HG03108 (cell line): ENCODE measurements at regions not wholly inside any gene's neighbourhood (a gene's known extent, or its start where the extent isn't known, plus 50 kb on each side); places are given as distances from the start of the nearest gene placed in this dataset.
A peak's percentile ranks its signal among the peaks of the same experiment; 100 is the strongest.
"Not testable (repeated sequence)": the region's sequence is repeated elsewhere in the genome, so short reads cannot be mapped to it uniquely, and the experiment has no call there.

Experiments used
- ATAC-seq: cut with Tn5 transposase; IDR thresholded peaks from one replicate; pipeline ENCODE4 v1.9.1; 2021; ENCODE audit warnings: moderate library complexity; ENCODE audit not compliant: unreplicated experiment

DNA sequence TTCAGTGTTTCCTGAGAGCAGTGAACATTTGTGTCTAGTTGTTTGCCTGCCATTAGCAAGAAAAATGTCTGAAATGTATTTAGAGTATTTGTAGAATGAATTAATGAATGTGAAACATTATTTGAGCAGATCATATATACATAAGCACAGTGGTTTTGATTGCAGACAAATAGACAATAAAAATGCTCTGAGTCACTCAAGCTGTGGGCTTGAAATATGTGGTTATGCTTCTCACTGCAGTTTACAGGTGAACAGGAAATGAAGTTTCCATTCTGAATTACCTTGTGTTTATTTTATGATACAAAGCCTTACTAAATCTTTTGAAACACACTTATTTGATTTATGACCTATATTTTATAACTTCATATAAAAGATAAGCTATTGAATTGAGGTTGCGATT lies 827.7 kb downstream of the TMTC2 start:
- no peak for ATAC-seq

DNA sequence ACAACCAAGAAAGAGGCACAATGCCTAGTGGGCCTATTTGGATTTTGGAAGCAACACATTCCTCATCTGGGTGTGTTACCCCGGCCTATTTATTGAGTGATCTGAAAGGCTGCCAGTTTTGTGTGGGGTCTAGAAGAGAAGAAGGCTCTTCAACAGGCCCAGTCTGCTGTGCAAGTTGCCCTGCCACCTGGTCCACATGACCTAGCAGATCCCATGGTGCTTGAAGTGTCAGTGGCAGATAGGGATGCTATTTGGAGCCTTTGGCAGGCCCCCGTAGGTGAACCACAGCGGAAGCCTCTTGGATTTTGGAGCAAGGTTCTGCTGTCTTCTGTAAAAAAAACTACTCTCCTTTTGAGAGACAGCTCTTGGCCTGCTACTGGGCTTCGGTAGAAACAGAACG lies 820.1 kb downstream of the TMTC2 start:
- ATAC-seq, result no peak

DNA sequence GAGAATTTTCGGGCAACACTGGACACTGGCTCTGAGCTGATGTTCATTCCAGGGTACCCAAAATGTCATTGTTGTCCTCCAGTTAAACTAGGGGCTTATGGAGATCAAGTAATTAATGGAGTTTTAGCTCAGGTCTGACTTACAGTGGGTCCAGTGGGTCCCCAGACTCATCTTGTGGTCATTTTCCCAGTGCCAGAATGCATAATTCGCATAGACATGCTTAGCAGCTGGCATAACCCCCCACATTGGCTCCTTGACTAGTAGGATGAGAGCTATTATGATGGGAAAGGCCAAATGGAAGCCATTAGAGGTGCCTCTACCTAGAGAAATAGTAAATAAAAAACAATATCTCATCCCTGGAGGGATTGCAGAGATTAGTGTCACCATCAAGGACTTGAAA lies 818.9 kb downstream of the TMTC2 start:
- ATAC-seq, result no peak

DNA sequence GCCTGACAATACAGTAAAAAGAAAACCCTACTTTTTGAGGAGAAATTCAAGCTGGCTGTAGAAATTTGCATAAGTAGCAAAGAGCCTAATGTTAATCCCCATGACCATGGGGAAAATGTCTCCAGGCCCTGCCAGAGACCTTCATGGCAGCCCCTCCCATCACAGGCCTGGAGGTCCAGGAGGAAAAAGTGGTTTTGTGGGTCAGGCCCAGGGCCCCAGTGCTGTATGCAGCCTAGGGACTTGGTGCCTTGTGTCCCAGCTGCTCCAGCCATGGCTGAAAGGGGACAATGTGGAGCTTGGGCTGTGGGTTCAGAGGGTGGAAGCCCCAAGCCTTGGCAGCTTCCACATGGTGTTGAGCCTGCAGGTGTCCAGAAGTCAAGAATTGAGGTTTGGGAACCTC lies 813.2 kb downstream of the TMTC2 start:
- not testable (repeated sequence) for ATAC-seq

DNA sequence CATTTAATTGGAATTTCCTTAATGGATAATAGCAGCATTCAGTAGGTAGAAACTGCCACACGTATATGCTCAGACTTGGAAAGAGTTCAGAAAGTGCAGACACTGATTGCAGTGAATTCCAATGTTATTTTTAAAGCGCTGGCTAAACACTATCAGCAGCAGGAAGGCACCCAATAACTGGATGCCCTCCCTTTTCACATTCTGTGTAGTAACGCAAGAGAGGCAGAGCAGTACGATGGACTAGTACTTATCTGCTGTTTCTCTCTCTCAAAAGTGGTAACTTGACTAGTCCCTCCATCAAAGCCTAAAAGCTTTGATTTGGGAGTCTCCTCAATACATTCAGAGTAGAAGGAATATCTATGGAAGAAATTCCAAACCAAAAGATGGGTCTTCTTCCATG lies 791.0 kb downstream of the TMTC2 start:
- ATAC-seq, result no peak

DNA sequence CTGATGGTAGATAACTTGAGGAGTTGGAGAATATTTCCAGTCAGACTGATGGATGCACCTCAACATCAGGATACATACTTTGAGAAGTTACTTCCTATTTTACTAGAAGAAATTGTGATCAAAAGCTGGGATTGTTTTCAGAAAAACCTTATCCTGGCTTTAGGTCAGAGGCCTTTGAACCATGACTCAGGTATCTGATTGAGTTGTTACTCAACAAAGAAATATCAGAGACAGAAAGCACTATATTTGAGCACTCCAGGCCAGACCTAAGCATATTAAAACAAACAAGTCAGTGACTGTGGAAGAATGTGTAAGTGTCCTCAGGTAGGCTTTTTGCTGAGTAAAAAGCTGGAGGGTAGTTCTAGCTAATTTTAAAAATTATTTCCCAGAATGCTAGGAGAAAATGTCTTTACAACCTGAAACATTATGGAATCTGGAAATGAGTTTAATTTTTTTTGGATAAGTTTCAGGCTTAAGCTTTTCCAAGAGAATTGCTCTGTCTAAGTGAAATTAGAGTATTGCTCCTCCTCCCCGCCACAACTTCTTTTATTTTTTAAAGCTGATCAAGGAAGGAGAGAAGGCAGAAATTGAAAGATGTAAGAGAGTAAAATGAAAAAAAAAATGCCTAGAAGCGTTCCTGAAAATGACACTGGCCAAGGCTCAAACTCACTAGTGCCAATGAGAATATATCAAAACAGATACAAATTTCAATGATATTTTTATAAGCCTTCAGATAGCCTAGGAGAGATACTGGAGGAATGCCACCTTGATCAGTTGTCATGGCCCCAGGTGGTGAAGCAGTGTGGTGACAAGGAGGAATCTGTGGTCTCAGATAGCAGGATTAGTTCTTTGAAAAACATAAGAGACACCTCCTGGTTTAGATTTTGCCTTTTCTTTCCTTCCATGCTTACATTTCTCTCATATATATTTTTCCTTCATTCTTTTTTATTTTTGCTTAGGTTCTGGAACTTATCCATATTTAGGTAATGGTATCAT lies 790.3 kb downstream of the TMTC2 start:
- no peak for ATAC-seq

DNA sequence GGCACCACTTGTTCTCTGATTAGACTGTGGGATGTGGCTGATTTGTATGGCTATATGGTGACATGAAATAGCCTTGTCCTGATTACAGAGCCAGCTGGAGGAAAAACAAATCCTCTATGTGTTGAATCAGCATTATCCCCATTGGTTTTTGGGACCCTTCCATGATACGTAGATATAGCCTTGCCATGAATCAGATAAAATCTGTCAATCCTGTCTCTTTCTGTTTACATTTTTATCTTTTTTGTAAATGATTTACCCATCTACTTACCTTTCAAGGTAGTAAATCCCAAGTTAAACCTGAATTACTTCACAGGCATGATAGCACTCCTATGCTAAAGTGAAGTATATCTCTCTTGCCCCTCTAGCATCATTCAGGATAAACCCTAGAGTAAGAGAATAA lies 789.3 kb downstream of the TMTC2 start:
- no peak for ATAC-seq

DNA sequence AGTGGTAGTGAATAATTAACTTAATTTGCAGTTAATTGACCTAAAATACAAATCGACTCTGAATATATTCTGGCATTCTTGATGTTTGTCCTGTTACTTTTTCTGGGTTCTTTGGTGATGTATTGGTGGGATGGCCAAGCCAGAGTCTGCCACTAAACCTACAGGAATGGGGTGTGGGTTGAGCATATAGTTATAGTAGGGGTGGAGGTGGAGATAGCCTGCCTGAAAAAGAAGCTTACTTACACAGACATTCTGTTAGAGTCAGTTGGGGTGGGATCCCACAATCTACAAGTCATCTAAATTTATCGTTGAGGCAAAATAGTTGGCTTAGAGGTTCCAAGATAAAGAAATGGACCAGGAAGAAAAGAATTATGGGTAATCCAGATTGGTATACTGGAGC lies 787.7 kb downstream of the TMTC2 start:
- no peak for ATAC-seq

DNA sequence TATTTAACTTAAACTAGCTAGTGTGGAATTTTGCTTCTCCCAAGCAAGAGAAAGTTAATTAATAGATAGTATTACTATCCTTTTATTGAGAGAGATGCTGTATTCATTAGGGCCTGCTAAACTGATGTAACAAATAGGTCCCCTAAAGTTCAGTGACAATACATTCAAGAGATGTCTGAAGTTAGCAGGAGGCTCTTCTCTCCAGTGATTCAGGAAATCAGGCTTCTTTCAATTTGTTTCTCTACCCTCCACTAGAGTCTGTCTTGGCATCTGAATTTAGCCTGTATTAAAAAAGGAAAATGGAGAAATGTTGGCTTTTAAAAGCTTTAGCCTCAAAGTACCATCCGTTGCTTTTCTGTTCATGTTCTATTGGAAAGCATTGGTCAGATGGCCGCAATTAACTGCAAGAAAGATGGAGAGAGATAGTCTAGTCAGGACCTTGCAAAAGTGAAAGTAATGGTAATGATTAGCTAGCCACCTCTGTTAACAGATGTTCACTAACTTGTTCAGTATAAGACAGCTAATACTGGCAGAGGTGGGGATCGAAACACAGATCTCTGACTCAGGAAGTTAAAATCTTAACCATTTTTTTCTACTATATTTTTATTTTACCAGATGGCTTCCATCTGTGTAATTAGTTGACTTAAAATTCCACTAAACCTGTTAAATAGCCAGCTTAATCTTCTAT lies 786.8 kb downstream of the TMTC2 start:
- ATAC-seq, result peak; percentile 97

DNA sequence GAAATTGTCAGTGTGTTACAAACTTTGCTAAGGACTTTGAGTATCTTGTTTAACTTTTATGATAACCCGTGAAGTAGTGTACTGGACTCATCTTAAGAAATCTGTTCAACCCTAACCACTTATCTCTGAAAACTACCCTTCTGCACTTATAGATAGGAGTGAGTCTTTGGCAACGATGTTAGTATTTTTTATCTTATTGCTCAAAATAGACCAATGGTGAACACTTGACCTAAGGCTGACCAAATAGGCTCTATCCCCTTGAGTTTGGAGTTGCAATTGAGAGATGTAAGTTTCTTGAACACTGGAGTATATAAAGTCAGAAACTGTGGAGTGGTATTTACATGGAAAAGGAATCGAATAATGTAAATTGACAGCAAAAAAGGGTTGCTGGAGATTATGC lies 786.1 kb downstream of the TMTC2 start:
- no peak for ATAC-seq

DNA sequence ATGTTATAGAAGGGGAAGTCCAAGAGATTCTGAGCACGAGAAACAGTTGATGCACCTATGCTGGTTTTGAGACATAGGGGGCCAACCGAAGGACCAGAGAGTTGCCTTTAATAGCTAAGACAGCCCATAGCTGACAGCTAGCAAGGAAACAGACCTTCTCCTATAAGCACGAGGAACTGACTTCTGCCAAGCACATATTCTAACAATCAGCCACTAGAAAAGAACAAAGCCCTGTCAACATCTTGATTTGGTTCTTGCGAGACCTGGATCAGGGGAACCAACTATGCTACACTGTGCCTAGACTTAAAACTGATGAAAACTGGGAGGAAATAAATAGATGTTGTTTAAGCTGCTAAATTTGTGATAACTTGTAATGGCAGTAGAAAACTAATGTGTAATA lies 785.6 kb downstream of the TMTC2 start:
- no peak for ATAC-seq

DNA sequence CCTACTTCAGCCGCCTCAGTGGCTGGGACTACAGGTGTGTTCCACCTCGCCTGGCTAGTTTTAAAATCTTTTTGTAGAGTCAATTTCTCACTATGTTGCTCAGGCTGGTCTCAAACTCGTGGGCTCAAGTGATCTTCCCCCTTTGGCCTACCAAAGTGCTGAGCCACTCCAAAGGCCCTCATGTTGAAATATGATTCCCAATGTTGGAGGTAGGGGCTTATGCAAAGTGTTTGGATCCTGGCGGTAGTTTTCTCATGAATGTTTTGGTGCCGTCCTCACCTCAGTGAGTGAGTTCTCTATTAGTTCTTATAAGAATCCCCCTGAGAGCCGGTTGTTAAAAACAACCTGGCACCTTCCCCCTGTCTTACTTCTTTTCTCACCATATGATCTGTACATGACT lies 784.6 kb downstream of the TMTC2 start:
- no peak for ATAC-seq

DNA sequence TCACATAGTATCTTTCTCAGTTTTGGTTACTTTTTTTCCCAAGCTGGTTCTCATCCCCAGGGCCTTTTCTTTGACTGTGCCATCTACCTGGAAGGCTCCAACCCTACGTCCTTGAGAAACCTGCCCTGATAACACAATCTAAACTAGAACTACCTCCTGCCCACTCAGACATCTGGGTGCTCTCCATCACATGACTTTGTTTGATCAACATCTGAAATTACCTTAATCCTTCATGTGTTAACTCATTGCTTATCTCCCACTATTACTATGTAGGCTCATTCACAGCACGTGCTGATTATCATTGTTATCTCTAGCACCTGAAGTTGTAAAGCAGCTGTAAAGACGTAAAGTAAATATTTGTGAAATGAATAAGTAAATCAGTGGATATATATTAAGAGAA lies 784.0 kb downstream of the TMTC2 start:
- ATAC-seq, result no peak

DNA sequence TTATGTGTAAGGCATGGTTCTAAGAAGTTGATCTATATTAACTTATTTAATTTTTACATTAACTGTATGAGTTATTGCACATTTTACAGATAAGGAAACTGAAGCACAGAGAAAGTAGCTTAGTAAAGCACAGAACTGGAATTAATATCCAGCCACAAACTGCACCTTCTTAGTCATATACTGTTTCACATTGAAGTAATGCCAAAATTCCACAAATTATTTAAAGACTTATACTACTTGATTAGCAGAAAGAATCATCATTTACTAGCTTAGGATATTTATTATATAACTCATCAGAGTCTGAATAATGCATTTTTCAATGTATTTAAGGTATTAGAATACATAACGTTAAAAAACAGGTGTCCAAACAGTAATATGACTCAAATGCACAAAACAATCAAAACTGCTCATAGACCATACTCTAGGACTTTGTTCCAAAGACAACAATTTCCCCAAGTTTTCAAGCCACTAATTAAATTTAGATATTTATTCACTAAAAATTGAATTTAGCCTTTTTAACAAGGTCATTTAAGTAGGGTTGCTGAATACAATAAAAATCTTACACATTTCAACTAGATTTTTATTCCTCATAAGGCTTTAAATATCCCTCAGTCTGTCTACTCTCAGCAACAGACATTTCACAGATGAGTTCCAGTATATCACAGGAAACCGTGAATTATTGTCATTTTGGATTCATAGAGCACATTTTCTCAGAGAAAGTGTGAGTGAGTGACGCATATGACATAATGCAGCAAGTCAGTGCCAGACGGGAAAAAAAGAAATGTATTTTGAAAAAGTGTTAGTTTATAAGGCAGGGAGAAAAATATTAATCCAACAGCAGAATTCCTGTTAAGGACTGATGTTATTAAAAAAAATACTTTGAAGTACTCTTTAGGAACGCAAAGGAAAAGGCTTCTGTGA lies 782.5 kb downstream of the TMTC2 start:
- no peak for ATAC-seq

DNA sequence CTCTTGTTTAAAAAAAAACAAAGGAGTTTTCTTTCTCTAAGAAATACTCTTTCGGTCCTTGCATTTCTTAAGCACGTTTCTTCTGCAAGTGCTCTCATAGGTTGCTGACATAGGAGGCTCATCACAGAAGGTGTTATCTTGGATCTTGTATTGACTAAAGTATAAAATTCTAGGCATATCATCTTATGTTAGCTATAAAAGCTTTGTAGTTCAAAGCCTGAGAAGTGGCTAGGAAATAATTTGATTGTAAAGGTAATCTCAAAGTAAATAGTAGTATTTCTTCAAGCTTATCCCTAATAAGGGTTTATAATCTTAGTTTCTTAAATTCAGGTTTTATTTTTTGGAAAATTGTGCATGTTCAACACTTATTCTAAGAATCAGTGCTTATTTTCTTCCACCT lies 778.9 kb downstream of the TMTC2 start:
- no peak for ATAC-seq

DNA sequence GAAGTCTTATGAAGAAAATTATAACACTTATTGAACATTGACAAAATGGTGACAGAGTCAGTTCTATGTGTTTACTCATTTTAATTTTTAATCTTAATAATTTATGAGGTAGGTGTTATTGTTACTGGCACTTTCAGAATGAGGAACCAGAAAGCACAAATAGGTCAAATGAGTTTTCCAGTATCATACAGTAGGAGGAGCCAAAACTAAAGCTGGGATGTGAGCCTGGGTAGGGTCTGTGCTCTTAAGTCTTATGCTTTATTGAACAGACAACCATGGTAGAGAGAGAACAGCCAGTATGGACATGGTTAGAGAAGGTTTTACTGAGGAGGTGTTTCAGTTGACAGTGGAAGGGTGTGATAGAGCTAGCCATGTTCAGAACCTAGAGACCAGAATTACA lies 775.7 kb downstream of the TMTC2 start:
- ATAC-seq, result no peak

DNA sequence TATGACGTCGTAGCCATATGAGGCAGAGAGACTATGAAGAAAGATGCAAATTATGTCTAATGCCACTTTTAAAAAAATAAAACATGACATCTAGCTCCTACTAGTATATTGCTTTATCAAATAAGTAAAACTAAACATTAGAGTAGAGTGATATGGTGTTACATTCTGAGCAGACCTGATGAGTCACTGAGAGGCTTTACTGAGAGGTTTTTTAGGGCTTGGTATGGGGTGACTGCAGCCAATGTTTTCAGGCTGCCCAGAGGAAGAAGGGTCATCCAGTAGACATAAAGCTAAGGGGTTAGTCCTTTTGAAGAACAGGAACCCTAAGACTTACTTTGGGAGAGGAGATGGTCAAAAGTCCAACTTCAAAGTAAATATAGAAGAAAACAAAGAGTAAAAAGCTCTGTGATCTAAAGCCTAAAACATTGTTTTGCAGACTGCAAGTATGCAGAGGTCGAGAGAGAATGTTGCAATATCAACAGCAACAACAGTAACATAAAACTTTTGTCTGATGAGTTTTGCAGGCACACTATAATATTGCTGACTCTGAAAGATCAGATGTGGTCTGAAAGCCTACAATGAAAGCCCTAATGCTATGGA lies 774.7 kb downstream of the TMTC2 start:
- no peak for ATAC-seq

DNA sequence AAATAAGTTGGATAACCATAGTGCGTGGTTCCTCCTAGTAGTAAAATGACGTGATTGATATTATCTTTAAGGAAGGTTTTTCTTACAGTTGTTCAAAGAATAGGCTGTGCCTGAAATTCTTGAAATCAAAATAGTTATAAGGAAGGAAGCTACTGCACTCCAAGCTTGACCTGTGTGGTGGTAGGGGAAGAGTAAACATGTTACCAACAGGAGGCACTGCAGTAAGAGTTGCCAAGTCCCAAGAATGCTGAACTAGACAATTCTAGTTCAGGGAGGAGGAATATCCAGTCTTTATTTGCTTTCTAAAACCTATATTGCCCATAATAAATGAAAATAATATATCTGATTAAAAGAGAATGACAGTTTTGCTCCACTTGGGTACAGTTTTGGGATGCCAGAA lies 764.5 kb downstream of the TMTC2 start:
- ATAC-seq, result no peak

DNA sequence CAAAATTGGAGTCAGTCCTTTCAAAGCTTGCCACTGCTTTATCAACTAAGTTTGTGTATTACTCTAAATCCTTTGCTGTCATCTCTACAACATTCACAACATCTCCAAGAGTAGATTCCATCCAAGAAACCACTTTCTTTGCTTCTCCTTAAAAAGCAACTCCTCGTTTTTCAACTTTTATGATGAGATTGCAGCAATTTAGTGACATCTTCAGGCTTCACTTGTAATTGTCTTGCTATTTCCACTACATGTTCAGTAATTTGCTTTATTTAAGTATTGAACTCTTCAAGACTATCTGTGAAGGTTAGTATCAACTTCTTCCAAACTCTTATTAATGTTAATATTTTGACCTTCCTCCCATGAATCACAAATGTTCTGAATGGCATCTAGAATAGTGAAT lies 747.9 kb downstream of the TMTC2 start:
- no peak for ATAC-seq

DNA sequence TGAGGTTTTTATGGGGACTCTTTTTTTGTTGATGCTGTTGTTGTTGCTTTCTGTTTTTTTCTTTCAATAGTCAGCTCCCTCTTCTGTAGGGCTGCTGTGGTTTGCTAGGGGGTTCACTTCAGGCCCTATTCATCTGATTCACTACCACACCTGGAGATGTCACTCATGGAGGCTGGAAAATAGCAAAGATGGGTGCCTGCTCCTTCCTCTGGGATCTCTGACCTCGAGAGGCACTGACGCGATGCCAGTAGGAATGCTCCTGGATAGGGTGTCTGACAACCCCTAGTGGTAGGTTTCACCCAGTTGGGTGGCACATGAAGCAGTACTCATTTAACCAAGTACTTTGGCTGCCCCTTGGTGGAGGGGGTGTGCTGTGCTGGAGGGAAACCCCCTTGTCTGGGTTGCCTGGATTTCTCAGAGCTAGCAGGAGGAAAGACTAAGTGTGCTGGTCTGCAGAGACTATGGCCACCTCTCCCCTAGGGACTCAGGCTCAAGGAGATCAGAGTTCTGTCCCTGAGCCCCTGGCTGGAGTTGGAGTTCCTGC lies 745.5 kb downstream of the TMTC2 start:
- ATAC-seq, result no peak
